HCT116 (cell line): ENCODE measurements at regions not wholly inside any gene's neighbourhood (a gene's known extent, or its start where the extent isn't known, plus 50 kb on each side); places are given as distances from the start of the nearest gene placed in this dataset.

ENCODE experiments used
- ATAC-seq: fragments of 200-7000 bp; cut with Tn5 transposase; 2 replicates; pipeline ENCODE4 v1.9.1; 2020; ENCODE audit warnings: mild to moderate bottlenecking, moderate library complexity
- BruUV-seq: library from RNA; stranded (reverse); fragments of 400-500 nt; replicated peaks from 2 replicates; lab custom pipeline; 2021; lab: Mats Ljungman, UMichigan
- CTCF ChIA-PET: fragments of 300-600 bp; sonication (Branson Sonifier 250); formaldehyde crosslinking; loops from one replicate; lab custom pipeline; 2021; ENCODE audit warnings: antibody characterized with exemption; lab: Charles Lee
- POLR2A ChIA-PET: fragments of 300-600, 350-600 bp; sonication (Branson Sonifier 250); formaldehyde crosslinking; loops from one replicate; lab custom pipeline; 2021; ENCODE audit warnings: antibody characterized with exemption; lab: Charles Lee
- RAD21 ChIA-PET, 2 experiments: fragments of 300-600 bp; sonication (Branson Sonifier 250); formaldehyde crosslinking; loops; one replicate each; lab custom pipeline; 2023; ENCODE audit warnings: low total read pairs in 2 of 2; ENCODE audit not compliant: uncharacterized antibody in 2 of 2, unreplicated experiment in 2 of 2, low non-redundant PET in 1 of 2; lab: Charles Lee
- DNase-seq: peaks from one replicate; pipeline ENCODE4 v3.0.0-alpha.2; 2010; ENCODE audit warnings: low read depth, low spot score
- H2AFZ ChIP-seq: fragments of 200-600 bp; shearing (Covaris generic), sonication (generic); 2 replicates; pipeline ENCODE4 v1.6.1; 2017; ENCODE audit warnings: low read depth, mixed run types, mixed read lengths, antibody characterized with exemption, low read length; ENCODE audit not compliant: poor library complexity, severe bottlenecking
- H3K27ac ChIP-seq: 2 replicates; pipeline ENCODE4 v1.5.1; 2012; ENCODE audit warnings: low read depth, low read length
- H3K27me3 ChIP-seq: fragments of 200-600 bp; sonication (generic); 2 replicates; pipeline ENCODE4 v1.6.1; 2016; ENCODE audit warnings: mixed run types, low read length, mixed read lengths; ENCODE audit not compliant: insufficient read depth
- H3K36me3 ChIP-seq, 2 experiments: fragments of 200-500 bp in 1 of 2; fragments of 200-600 bp in 1 of 2; sonication (Bioruptor generic) in 1 of 2; sonication (generic) in 1 of 2; 2 replicates each; pipeline versions ENCODE4 v1.5.1 to v1.6.1; 2014 to 2016; ENCODE audit warnings: low read length in 2 of 2, inconsistent platforms in 1 of 2, mixed read lengths in 1 of 2, mixed run types in 1 of 2; ENCODE audit not compliant: insufficient read depth in 2 of 2, control insufficient read depth in 1 of 2
- H3K4me1 ChIP-seq, 2 experiments: fragments of 200-600 bp in 1 of 2; sonication (generic) in 1 of 2; 2 replicates each; pipeline versions ENCODE4 v1.5.1 to v1.6.1; 2012 to 2017; ENCODE audit warnings: low read length in 2 of 2, inconsistent platforms in 1 of 2, mild to moderate bottlenecking in 1 of 2, mixed read lengths in 1 of 2, mixed run types in 1 of 2, moderate library complexity in 1 of 2; ENCODE audit not compliant: insufficient read depth in 2 of 2, control insufficient read depth in 1 of 2
- H3K4me2 ChIP-seq: fragments of 200-600 bp; sonication (generic); 2 replicates; pipeline ENCODE4 v1.6.1; 2017; ENCODE audit warnings: mixed run types, low read length, mixed read lengths
- H3K4me3 ChIP-seq, 2 experiments: fragments of 200-600 bp in 1 of 2; sonication (generic) in 1 of 2; replicated peaks in 1 of 2; 2 replicates each; pipeline ENCODE4 v1.5.1; 2011 to 2016; ENCODE audit warnings: low read length in 2 of 2, control low read depth in 1 of 2, low read depth in 1 of 2, mild to moderate bottlenecking in 1 of 2, mixed read lengths in 1 of 2, mixed run types in 1 of 2
- H3K79me2 ChIP-seq: fragments of 200-600 bp; sonication (generic); 2 replicates; pipeline ENCODE4 v1.6.1; 2017; ENCODE audit warnings: mild to moderate bottlenecking, mixed run types, low read length, moderate library complexity, mixed read lengths; ENCODE audit not compliant: insufficient read depth
- H3K9ac ChIP-seq: fragments of 200-600 bp; sonication (generic); 2 replicates; pipeline ENCODE4 v1.6.1; 2016; ENCODE audit warnings: low read length, mixed read lengths
- H3K9me2 ChIP-seq: fragments of 200-600 bp; sonication (generic), shearing (Covaris generic); 2 replicates; pipeline ENCODE4 v1.6.1; 2017; ENCODE audit warnings: mixed run types, mild to moderate bottlenecking, moderate library complexity; ENCODE audit not compliant: insufficient read depth
- H3K9me3 ChIP-seq, 2 experiments: fragments of 200-500 bp in 1 of 2; fragments of 200-600 bp in 1 of 2; sonication (Bioruptor generic) in 1 of 2; sonication (generic) in 1 of 2; 2 replicates each; pipeline ENCODE4 v1.6.1; 2014 to 2017; ENCODE audit warnings: low read length in 2 of 2, mixed read lengths in 2 of 2, inconsistent platforms in 1 of 2, low read depth in 1 of 2, mild to moderate bottlenecking in 1 of 2, mixed run types in 1 of 2, moderate library complexity in 1 of 2; ENCODE audit not compliant: control insufficient read depth in 1 of 2, insufficient read depth in 1 of 2
- H4K20me1 ChIP-seq: fragments of 200-600 bp; sonication (generic), shearing (Covaris generic); 2 replicates; pipeline ENCODE4 v1.6.1; 2017; ENCODE audit warnings: mixed run types, mild to moderate bottlenecking, moderate library complexity; ENCODE audit not compliant: insufficient read depth
- CBX3 ChIP-seq: IDR thresholded peaks from 2 replicates; pipeline ENCODE4 v1.6.1; 2012; ENCODE audit warnings: low read depth
- CEBPB ChIP-seq: IDR thresholded peaks from 2 replicates; pipeline ENCODE4 v1.6.1; 2012; ENCODE audit warnings: low read depth
- ELF1 ChIP-seq: IDR thresholded peaks from 2 replicates; pipeline ENCODE4 v1.6.1; 2012; ENCODE audit warnings: low read depth, borderline replicate concordance
- EZH2 ChIP-seq: fragments of 200-600 bp; sonication (generic); IDR thresholded peaks from 2 replicates; pipeline ENCODE4 v1.6.1; 2017; ENCODE audit warnings: antibody characterized with exemption, mixed run types
- FOSL1 ChIP-seq: IDR thresholded peaks from 2 replicates; pipeline ENCODE4 v1.6.1; 2012; ENCODE audit warnings: low read depth
- JUND ChIP-seq: IDR thresholded peaks from 2 replicates; pipeline ENCODE4 v1.6.1; 2012
- POLR2A ChIP-seq: IDR thresholded peaks from 2 replicates; pipeline ENCODE4 v1.7.0; 2011; ENCODE audit warnings: borderline replicate concordance; ENCODE audit not compliant: insufficient read depth, insufficient read length; ENCODE audit errors: extremely low read depth
- RAD21 ChIP-seq: IDR thresholded peaks from 2 replicates; pipeline ENCODE4 v1.6.1; 2012; ENCODE audit warnings: low read depth, mild to moderate bottlenecking
- SP1 ChIP-seq: IDR thresholded peaks from 2 replicates; pipeline ENCODE4 v1.6.1; 2012; ENCODE audit warnings: low read depth
- SRF ChIP-seq: IDR thresholded peaks from 2 replicates; pipeline ENCODE4 v1.6.1; 2012; ENCODE audit warnings: low read depth
- YY1 ChIP-seq: IDR thresholded peaks from 2 replicates; pipeline ENCODE4 v1.6.1; 2011; ENCODE audit warnings: low read length, low read depth, moderate library complexity, mild to moderate bottlenecking; ENCODE audit not compliant: insufficient replicate concordance; ENCODE audit errors: extremely low read depth
- ZFX ChIP-seq: fragments of 450-650 bp; IDR thresholded peaks from 2 replicates; pipeline ENCODE4 v1.6.1; 2017
- ZNF274 ChIP-seq: fragments of 200-500 bp; sonication (Bioruptor generic); IDR thresholded peaks from 2 replicates; pipeline ENCODE4 v1.6.1; 2014; ENCODE audit warnings: mild to moderate bottlenecking, low read depth, low read length, inconsistent platforms
- intact Hi-C: fragments of 100-400 bp; cut with micrococcal nuclease; formaldehyde crosslinking; loops from 2 replicates; pipeline ENCODE4 v1.10.0; 2022
- TF ChIP-seq, protein P1 (sequence below): IDR thresholded peaks from 2 replicates; pipeline ENCODE4 v1.6.1; 2012
- TF ChIP-seq, protein P2 (sequence below), 3 experiments: fragments of 200-600 bp in 1 of 3; sonication (generic) in 1 of 3; IDR thresholded peaks in 2 of 3; conservative IDR thresholded peaks in 1 of 3; 2 replicates each; pipeline ENCODE4 v1.5.1; 2012 to 2017; ENCODE audit warnings: low read depth in 2 of 3, low read length in 2 of 3, antibody characterized with exemption in 1 of 3, borderline replicate concordance in 1 of 3, control low read depth in 1 of 3, mild to moderate bottlenecking in 1 of 3, mixed read lengths in 1 of 3, mixed run types in 1 of 3, moderate library complexity in 1 of 3; ENCODE audit not compliant: insufficient read depth in 1 of 3

DNA sequence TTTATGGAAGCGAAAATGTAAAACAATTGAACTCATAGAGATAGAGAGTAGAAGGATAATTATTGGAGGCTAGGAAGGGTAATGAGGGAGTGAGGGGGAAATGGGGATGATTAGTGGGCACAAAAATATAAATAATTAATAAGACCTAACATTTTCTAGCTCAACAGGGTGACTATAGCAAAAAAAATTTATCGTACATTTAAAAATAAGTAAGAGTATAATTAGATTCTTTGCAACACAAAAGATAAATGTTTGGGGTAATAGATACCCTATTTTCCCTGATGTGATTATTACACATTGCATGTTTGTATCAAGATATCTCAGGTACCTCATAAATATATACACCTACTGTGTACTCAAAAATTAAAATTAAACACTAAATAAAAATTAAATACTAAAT, 1070.0 kb downstream of the LRFN5 start:
- no peaks in the 10 kb centered on the region for H4K20me1 ChIP-seq
- RAD21 ChIA-PET, result no interaction called here
- CTCF ChIA-PET, result no interaction called here
- TF ChIP-seq YY1 (no peak), POLR2A (no peak), ZFX (no peak), ZNF274 (no peak), SP1 (no peak), RAD21 (no peak), JUND (no peak), EZH2 (no peak), CBX3 (no peak), SRF (no peak), CEBPB (no peak), ELF1 (no peak), FOSL1 (no peak)
- TF ChIP-seq, protein P1, sequence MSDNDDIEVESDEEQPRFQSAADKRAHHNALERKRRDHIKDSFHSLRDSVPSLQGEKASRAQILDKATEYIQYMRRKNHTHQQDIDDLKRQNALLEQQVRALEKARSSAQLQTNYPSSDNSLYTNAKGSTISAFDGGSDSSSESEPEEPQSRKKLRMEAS, result no peak
- TF ChIP-seq, protein P2, sequence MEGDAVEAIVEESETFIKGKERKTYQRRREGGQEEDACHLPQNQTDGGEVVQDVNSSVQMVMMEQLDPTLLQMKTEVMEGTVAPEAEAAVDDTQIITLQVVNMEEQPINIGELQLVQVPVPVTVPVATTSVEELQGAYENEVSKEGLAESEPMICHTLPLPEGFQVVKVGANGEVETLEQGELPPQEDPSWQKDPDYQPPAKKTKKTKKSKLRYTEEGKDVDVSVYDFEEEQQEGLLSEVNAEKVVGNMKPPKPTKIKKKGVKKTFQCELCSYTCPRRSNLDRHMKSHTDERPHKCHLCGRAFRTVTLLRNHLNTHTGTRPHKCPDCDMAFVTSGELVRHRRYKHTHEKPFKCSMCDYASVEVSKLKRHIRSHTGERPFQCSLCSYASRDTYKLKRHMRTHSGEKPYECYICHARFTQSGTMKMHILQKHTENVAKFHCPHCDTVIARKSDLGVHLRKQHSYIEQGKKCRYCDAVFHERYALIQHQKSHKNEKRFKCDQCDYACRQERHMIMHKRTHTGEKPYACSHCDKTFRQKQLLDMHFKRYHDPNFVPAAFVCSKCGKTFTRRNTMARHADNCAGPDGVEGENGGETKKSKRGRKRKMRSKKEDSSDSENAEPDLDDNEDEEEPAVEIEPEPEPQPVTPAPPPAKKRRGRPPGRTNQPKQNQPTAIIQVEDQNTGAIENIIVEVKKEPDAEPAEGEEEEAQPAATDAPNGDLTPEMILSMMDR (IDR thresholded peaks at IDR 0.05 in 2 of 3, conservative IDR thresholded peaks at IDR 0.05 in 1 of 3; ENCODE audit: borderline replicate concordance in 1 of 3, insufficient read depth in 1 of 3, low read depth in 2 of 3, low read length in 2 of 3), result no peak
- H3K4me1 ChIP-seq, result no peaks in the 10 kb centered on the region
- H3K27me3 ChIP-seq, result no peaks in the 10 kb centered on the region
- no TSS peak for BruUV-seq
- POLR2A ChIA-PET, result no interaction called here
- ATAC-seq, result no peak
- no peaks in the 10 kb centered on the region; a peak in 1 of 4 replicates for H3K9me3 ChIP-seq
- no peak overlapping the region for H3K27ac ChIP-seq
- H3K79me2 ChIP-seq, result no peaks in the 10 kb centered on the region
- no peak overlapping the region for H3K4me2 ChIP-seq
- H2AFZ ChIP-seq, result no peak overlapping the region
- H3K4me3 ChIP-seq, result no peak overlapping the region
- DNase-seq, result no peak
- intact Hi-C loops, result no loop called here
- no peaks in the 10 kb centered on the region for H3K9me2 ChIP-seq
- H3K9ac ChIP-seq, result no peak overlapping the region
- H3K36me3 ChIP-seq, result no peaks in the 10 kb centered on the region
